Fibroblast of skin of right biceps (primary cell): ENCODE measurements at regions not wholly inside any gene's neighbourhood (a gene's known extent, or its start where the extent isn't known, plus 50 kb on each side); places are given as distances from the start of the nearest gene placed in this dataset.
A peak's percentile ranks its signal among the peaks of the same experiment; 100 is the strongest.

Experiments
- DNase-seq: peaks from one replicate; pipeline ENCODE4 v3.0.0-alpha.2; 2013

DNA sequence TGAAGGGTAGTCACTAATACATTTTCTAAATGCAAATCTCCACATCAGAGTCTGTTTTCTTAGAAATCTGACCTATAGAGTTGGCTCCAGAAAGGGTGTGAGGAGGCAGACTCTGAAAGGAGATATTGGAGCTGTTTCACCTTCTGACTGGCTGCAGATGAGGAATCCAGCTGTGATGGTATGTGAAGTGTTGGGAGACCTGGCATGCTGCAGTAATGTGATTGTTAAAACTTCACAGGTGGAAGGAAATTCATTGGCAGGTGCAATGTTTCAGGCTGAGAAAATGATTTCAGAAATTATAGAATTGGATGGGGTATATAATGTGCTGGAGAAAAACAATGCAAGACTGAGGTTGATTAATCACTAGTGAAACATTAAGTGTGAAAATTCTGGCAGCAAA, 1134.0 kb upstream of the LRRN3 start:
- no peak for DNase-seq

DNA sequence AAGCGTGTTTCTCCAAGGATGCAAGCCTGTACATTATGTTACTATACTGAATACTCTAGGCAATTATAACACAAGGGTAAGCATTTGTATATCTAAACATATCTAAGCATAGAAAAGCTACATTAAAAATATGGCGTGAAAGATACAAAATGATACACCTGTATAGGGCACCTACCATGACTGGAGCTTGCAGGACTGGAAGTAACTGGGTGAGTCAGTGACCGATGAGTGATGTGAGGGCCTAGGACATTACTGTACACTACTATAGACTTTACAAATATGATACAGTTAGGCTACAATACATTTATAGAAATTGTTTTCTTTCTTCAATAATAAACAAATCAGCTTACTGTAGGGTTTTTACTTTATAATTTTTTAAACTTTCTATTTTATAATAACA, 1127.2 kb upstream of the LRRN3 start:
- no peak for DNase-seq

DNA sequence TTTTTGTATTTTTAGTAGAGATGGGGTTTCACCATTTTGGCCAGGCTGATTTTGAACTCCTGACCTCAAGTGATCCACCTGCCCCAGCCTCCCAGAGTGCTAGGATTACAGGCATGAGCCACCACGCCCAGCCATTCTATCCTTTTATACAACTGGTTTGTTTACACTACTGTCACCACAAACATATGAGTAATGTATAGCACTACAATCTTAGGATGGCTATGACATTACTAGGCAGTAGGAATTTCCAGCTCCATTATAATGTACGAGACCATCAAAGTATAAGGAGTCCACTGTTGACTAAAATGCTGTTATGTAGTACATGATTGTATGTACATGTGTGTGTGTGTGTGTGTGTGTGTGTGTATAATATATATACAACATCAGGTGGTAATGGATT, 1126.1 kb upstream of the LRRN3 start:
- DNase-seq, result no peak

DNA sequence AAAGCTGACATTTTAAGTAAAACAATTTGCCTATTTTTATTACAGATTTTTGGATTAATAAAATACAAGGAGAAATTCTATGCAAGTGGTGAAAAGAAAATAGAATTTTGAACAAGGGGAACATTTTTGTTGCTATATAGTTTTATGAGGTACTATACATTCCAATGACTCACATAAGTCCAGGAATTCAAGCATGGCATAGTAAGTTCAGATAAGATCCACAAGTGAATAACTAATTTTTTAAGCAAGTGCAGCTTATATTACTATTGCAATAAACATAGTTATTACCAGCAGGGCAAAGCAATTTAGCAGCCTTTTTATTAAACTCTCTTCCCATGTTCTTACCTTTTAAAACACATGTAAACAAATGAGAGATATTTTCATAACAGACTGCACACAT, 1123.5 kb upstream of the LRRN3 start:
- DNase-seq, result no peak

GRCh38 chr7:109983618-109984017, 1107.3 kb upstream of the LRRN3 start:
- no peak for DNase-seq

DNA sequence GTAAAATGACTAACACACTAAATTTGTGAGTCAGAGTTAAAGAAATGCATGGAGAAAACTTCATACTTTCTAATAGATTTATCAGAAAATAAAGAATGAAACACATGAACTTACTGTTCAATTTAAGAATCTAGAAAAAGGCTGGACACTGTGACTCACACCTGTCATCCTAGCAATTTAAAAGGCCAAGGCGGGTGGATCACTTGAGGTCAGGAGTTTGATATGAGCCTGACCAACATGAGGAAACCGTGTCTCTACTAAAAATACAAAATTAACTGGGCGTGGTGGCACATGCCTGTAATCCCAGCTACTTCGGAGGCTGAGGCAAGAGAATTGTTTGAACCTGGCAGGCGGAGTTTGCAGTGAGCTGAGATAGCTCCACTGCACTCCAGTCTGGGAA, 1106.2 kb upstream of the LRRN3 start:
- no peak for DNase-seq

- DNase-seq, result no peak
These were observed 1104.2 kb upstream of the LRRN3 start for GRCh38 chr7:109986701-109987100.

DNA sequence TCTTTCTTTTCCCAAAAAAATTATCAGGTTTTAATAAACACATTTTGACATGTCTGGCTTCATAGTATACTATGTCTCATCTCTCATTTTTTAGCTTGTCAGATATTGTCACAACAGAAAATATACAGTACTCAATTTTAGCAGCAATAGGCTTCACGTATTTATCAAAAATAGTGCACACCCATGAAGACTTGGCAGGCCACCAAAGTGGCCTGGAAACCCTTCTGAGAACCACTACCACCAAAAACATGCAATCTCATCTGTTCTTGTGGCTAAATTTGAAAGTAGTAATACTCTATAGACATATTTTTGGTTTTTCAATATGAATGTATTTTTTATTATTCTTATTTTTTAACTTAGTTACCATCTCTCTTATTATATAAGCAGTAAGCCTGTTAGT, 1094.5 kb upstream of the LRRN3 start:
- DNase-seq, result no peak

GRCh38 chr7:109996927-109997326, 1094.0 kb upstream of the LRRN3 start:
- no peak for DNase-seq

- no peak for DNase-seq
These were observed 1093.1 kb upstream of the LRRN3 start for GRCh38 chr7:109997837-109998236.

DNA sequence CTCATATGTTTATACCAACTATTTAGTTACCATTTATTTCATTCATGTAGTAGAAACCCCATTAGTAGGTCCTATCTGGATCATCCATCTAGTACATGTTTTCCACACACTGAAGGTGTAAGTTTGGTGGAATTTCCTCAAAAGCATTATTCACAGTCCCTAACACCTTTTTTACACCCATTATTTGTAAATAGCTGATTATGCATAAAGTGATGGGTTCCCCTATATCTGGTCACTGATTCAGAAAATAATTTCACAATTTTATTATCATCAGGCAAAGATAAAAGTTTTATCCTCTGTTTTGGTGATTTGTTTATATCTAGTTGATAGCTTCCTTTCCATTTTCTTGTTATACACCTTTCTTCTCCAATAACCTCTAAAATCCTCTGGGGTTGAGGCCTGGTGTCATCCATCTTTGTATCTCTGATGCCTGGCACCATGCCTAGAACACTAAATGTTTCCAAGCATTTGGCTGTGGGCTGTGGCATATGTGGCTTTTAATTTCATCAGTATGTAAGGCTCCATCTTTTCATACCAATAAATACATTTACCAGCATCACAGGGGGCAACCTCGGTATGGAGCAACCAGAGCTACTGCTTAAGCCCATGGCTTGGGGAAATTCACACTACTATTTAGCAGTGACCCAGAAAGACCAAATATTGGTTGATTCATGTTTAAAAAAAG, 1089.5 kb upstream of the LRRN3 start:
- peak; percentile 0 for DNase-seq

GRCh38 chr7:110003827-110004226, 1087.1 kb upstream of the LRRN3 start:
- no peak for DNase-seq

DNA sequence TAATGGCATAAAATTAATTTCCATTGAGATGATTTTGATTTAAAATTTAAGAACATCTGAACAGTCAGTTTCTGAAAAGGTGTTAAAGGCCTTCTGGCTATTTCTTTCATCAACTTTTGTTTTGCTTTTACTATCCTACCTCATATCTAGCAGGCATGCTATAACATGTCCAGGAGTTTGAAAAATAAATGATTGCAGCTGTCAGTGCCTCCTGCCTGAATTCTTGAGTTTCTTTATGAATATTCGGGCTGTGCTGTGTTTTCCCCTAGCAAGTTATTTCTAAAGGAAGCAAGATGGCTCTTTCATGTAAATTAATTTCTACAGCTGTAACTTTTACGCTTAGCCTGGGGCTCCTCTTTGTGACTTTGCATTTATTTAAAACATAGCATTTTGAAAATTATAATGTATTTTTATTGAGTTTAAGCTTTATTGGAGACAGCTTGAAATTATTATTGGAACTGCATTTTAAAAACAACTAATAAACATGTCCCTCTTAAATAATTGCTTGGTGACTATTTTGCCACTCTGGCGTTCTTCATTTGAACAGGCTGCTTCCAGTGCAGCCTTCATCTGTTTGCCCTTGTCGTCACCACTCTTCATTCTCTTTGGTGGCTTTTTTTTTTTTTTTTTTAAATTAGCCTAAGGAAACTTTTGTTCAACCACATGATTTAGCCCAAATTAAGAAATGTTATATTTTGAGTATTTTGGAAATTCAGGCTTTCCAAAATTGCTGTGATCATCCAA, 1083.4 kb upstream of the LRRN3 start:
- no peak for DNase-seq

GRCh38 chr7:110010359-110010758, 1080.6 kb upstream of the LRRN3 start:
- DNase-seq, result no peak

DNA sequence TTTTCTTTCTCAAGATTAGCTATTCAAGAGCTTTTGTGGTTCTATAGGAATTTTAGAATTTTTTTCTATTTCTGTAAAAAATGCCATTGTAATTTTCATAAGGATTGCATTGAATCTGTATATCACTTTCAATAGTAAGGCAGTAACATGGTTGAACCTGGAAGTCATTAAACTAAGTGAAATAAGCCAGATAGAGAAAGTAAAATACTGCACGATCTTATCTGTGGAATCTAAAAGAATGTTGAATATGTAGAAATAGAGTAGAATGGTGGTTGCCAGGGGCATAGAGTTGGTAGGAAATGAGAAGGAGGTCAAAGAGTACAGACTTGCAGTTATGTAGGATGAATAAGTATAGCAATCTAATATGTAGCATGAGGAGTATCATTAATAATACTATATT, 1073.5 kb upstream of the LRRN3 start:
- no peak for DNase-seq

GRCh38 chr7:110027385-110027784, 1063.5 kb upstream of the LRRN3 start:
- DNase-seq, result no peak

DNA sequence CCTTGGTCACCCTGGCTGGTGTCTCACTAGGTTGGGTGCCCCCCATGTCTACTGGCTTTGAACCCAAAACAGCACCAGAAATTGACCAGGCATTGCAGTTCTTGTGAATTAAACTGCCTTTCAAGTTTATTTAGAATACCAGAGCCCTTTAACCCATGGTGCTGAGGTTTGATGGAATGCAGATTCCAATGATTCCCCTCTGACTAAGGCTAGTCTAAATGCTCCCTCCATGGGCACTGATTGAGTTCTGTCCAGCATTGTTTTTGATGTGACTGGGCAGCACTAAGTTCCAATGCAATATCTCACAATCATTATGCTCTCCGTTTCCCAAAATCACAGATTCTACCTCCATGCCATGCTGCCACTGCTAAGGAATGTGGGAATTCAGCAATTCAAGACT, 1047.4 kb upstream of the LRRN3 start:
- no peak for DNase-seq

GRCh38 chr7:110050785-110051184, 1040.1 kb upstream of the LRRN3 start:
- DNase-seq, result no peak

DNA sequence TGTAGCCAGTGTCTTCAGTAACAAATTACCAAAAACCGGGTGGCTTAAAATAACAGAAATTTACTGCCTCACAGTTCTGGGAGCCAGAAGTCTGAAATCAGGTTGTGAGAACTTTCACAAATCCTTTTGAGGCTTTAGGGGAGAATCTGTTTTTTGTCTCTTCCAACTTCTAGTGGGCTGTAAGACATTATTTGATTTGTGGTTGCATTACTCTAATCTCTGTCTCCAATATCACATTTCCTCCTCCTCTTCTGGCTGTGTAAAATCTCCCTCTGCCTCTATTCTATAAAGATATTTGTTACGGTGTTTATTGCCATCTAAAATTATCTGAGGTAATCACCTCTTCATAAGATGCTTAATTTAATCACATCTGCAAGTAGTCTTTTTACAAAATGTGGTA, 1039.6 kb upstream of the LRRN3 start:
- no peak for DNase-seq

DNA sequence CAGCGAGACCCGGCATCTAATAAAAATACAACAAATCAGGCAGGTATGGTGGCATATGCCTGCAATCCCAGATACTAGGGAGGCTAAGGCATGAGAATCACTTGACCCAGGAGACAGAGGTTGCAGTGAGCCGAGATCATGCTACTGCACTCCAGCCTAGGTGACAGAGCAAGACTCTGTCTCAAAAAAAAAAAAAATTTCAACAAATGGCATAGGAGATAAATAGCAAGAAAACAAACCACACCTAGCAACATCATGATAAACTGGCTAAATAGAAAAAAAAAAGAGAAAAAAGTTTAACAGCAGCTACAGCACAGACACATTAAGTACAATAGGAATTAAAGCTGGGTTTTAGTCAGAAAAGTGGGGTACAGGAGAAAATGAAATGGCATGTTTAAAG, 1034.6 kb upstream of the LRRN3 start:
- no peak for DNase-seq

DNA sequence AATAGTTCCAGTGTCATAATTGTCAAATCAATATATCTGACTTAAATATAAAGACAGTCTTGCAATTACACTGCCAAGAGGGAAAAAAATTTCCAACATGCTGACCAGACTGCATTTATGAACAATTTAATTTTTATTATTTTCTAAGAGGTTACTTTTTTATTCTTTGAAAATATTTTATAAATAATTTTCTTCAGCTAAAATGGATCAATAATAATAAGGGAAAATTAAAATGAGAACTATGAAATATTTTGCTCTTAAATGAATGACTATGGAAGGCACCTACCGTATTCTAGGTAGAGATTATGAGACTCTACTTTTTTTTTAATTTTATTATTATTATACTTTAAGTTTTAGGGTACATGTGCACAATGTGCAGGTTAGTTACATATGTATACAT, 1032.5 kb upstream of the LRRN3 start:
- DNase-seq, result no peak

GRCh38 chr7:110061387-110061786, 1029.5 kb upstream of the LRRN3 start:
- no peak for DNase-seq

GRCh38 chr7:110065121-110065520, 1025.8 kb upstream of the LRRN3 start:
- no peak for DNase-seq

DNA sequence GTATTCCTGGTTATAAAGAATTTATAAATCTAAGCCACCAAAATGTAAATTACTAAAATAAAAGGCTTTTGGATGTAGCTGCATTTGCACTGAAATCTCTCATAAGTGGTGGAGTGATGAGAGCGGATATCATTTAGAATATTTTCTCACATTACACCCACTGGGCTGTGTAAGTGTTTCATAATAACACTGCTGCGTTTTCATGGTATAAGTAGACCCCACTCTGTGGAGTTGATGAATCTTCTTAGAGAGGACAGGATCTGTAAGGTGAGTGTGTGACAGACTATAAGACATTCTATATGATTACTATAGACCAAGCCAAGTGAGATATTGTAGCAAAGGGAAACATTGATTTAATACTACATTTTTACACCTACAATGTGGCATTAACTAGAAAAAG, 1024.1 kb upstream of the LRRN3 start:
- DNase-seq, result no peak

GRCh38 chr7:110071192-110071591, 1019.7 kb upstream of the LRRN3 start:
- DNase-seq, result no peak
